ENCODE measurements at regions not wholly inside any gene's neighbourhood (a gene's known extent, or its start where the extent isn't known, plus 50 kb on each side); places are given as distances from the start of the nearest gene placed in this dataset.

DNA sequence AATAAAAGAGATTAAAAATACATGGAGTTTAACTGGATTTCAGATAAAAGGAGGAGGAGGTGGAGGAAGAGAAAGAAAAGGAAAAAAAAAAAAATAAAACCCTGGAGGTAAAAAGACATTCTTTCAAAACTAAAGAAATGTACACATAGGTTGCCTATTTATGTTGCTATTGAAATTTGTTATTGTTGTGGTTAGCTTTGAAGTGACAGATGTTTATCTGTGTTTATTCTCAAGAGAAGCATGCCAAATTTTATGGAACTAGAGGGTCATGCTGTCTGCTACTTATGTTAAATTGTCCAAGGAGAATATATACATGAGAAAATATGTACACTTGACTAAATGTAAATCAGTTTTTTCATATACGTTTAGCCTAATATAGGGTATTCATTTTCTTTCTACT is 653.2 kb downstream of the DCDC2C start:
- Mint-ChIP-seq H3K9me3 (ENCODE audit: low read depth) (peaks cover 2% of the 10 kb centered on the region), H3K4me1 (ENCODE audit: low read depth) (no peaks in the 10 kb centered on the region), H3K27me3 (ENCODE audit: low read depth) (no peaks in the 10 kb centered on the region), H3K27ac (ENCODE audit: unreplicated experiment) (no peak overlapping the region), H3K36me3 (ENCODE audit: low read depth) (no peaks in the 10 kb centered on the region), H3K4me3 (ENCODE audit: unreplicated experiment) (no peak overlapping the region)
- DNase-seq (ENCODE audit: low spot score), result no peak
- TF ChIP-seq, protein P1, sequence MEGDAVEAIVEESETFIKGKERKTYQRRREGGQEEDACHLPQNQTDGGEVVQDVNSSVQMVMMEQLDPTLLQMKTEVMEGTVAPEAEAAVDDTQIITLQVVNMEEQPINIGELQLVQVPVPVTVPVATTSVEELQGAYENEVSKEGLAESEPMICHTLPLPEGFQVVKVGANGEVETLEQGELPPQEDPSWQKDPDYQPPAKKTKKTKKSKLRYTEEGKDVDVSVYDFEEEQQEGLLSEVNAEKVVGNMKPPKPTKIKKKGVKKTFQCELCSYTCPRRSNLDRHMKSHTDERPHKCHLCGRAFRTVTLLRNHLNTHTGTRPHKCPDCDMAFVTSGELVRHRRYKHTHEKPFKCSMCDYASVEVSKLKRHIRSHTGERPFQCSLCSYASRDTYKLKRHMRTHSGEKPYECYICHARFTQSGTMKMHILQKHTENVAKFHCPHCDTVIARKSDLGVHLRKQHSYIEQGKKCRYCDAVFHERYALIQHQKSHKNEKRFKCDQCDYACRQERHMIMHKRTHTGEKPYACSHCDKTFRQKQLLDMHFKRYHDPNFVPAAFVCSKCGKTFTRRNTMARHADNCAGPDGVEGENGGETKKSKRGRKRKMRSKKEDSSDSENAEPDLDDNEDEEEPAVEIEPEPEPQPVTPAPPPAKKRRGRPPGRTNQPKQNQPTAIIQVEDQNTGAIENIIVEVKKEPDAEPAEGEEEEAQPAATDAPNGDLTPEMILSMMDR (IDR thresholded peaks at IDR 0.05), result no peak

DNA sequence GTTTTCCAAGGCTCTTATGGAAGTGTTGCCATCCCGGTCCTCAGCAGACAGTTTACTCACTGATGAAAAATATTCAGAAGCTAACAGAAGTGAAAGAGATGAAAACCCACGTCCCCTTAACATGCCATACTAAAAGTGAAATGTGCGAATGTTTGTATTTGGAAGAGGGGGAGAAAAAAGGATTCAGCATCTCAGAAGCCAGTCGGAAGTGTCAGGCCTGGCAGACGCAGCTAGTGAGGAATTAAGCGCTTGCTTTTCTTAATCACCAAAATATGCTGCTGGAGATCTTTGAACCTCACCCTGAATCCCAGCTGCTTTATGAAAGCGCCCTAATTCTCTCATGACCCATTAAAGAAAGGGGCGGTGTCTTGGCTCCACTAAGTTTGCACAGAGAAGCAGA is 653.7 kb downstream of the DCDC2C start:
- Mint-ChIP-seq H3K9me3 (ENCODE audit: low read depth) (peaks cover 2% of the 10 kb centered on the region), H3K27ac (ENCODE audit: unreplicated experiment) (no peak overlapping the region), H3K4me1 (ENCODE audit: low read depth) (no peaks in the 10 kb centered on the region), H3K4me3 (ENCODE audit: unreplicated experiment) (no peak overlapping the region), H3K36me3 (ENCODE audit: low read depth) (no peaks in the 10 kb centered on the region), H3K27me3 (ENCODE audit: low read depth) (no peaks in the 10 kb centered on the region)
- TF ChIP-seq, protein P1 (IDR thresholded peaks at IDR 0.05), result no peak
- no peak for DNase-seq (ENCODE audit: low spot score)

DNA sequence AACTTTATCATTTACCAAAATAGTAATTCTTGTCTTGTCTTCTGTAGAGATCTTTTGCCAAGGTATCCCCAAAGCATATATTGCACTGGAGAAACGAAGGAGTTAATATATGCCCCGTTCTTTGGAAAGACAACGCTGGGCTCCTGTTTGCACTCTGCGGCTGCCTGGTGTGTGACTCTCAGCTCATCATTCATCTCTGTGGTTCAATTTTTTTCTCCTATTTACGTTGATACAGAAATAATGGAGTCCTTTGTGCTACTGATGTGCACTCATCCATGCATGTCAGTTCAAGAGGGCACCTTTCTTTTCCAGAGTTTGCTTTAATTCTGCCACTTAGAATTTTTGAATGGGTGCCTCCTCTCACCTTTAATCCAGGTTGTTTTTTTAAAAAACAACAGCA is 655.5 kb downstream of the DCDC2C start:
- no peak for DNase-seq (ENCODE audit: low spot score)
- Mint-ChIP-seq H3K4me3 (ENCODE audit: unreplicated experiment) (no peak overlapping the region), H3K27me3 (ENCODE audit: low read depth) (no peaks in the 10 kb centered on the region), H3K27ac (ENCODE audit: unreplicated experiment) (no peak overlapping the region), H3K4me1 (ENCODE audit: low read depth) (no peaks in the 10 kb centered on the region), H3K36me3 (ENCODE audit: low read depth) (no peaks in the 10 kb centered on the region), H3K9me3 (ENCODE audit: low read depth) (peaks cover 10% of the 10 kb centered on the region)
- TF ChIP-seq, protein P1 (IDR thresholded peaks at IDR 0.05), result no peak

DNA sequence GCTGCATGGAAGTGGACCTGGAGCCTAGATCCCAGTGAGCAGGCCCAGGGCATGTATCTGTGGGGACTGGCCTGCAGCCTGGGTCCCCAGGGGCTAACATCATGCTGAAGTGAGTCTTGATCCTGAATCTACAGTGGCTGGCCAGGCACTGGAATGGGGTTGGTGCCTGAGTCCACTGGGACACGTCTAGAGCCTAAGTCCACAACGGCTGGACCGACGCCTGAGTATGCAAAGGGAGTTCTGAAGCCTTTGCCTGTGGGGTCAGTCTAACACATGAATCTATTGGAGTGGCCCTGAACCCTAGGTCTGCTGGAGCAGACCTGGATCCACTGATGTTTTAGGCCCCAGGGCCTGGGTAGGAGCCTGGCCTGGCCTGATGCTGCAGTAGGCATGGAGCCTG is 665.5 kb downstream of the DCDC2C start:
- no peak for DNase-seq (ENCODE audit: low spot score)
- H3K36me3 Mint-ChIP-seq (ENCODE audit: low read depth), result peaks cover 11% of the 10 kb centered on the region
- no peak overlapping the region for H3K4me3 Mint-ChIP-seq (ENCODE audit: unreplicated experiment)
- H3K4me1 Mint-ChIP-seq (ENCODE audit: low read depth), result no peaks in the 10 kb centered on the region
- TF ChIP-seq, protein P1 (IDR thresholded peaks at IDR 0.05), result no peak
- peaks cover 21% of the 10 kb centered on the region for H3K9me3 Mint-ChIP-seq (ENCODE audit: low read depth)
- H3K27ac Mint-ChIP-seq (ENCODE audit: unreplicated experiment), result no peak overlapping the region
- no peaks in the 10 kb centered on the region for H3K27me3 Mint-ChIP-seq (ENCODE audit: low read depth)

DNA sequence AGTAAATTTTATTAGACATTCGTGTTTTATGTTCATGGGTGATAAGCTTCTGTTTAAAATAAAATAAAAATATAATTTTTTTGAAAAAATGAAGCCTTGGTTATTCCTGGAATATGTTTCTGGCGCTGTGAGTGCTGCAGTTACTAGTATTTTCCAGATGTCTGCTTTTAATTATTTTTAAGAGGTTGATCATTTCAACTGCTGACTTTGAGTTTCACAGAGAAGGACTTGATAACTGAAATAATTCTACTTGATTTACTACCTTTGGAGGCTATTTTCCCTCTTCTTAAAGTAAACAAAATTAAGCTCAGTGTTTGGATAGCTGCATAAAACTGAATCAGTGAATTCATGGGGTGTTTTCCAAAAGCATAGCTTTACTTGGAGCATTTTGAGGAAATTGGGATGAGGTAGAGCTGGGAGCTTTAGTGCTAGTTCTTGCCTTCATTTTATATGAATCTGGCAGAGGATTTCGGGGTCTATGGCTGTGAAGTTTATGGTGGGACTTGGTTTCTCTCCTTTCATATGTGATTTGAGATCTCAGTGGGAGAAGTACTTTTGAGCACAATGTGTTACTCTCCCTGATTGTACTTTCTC is 666.5 kb downstream of the DCDC2C start:
- TF ChIP-seq, protein P1 (IDR thresholded peaks at IDR 0.05), result no peak
- Mint-ChIP-seq H3K36me3 (ENCODE audit: low read depth) (peaks cover 13% of the 10 kb centered on the region), H3K9me3 (ENCODE audit: low read depth) (peaks cover 21% of the 10 kb centered on the region), H3K27ac (ENCODE audit: unreplicated experiment) (no peak overlapping the region), H3K4me3 (ENCODE audit: unreplicated experiment) (no peak overlapping the region), H3K27me3 (ENCODE audit: low read depth) (no peaks in the 10 kb centered on the region), H3K4me1 (ENCODE audit: low read depth) (no peaks in the 10 kb centered on the region)
- DNase-seq (ENCODE audit: low spot score), result no peak
